Uterus (tissue), 3 donors: ENCODE measurements at regions not wholly inside any gene's neighbourhood (a gene's known extent, or its start where the extent isn't known, plus 50 kb on each side); places are given as distances from the start of the nearest gene placed in this dataset.
A peak's percentile ranks its signal among the peaks of the same experiment; 100 is the strongest.

Experiments
- DNase-seq, 2 donors: peaks; one replicate each; pipeline ENCODE4 v3.0.0-alpha.2; 2019 to 2020
- H3K27ac ChIP-seq, 2 donors: fragments of 200-600 bp; sonication (generic); 1 replicate in 1 of 2; 2 replicates in 1 of 2; pipeline ENCODE4 v1.5.1; 2016 to 2018
- H3K27me3 ChIP-seq, 2 donors: fragments of 200-600 bp; sonication (generic); one replicate each; pipeline ENCODE4 v1.5.1; 2018 to 2019; ENCODE audit warnings: control low read depth in 1 of 2
- H3K36me3 ChIP-seq, 2 donors: fragments of 200-600 bp; sonication (generic); one replicate each; pipeline ENCODE4 v1.5.1; 2019; ENCODE audit warnings: control low read depth in 1 of 2
- H3K4me1 ChIP-seq, 2 donors: fragments of 200-600 bp; sonication (generic); one replicate each; pipeline ENCODE4 v1.5.1; 2018 to 2019; ENCODE audit warnings: control low read depth in 1 of 2
- H3K4me3 ChIP-seq, 2 donors: fragments of 200-600 bp; sonication (generic); 1 replicate in 1 of 2; 2 replicates in 1 of 2; pipeline ENCODE4 v1.5.1; 2018 to 2019; ENCODE audit warnings: mild to moderate bottlenecking in 1 of 2
- H3K9me3 ChIP-seq, 2 donors: fragments of 200-600 bp; sonication (generic); one replicate each; pipeline ENCODE4 v1.5.1; 2019; ENCODE audit warnings: control low read depth in 1 of 2
- CTCF ChIP-seq, 4 experiments: fragments of 200-600 bp in 2 of 4; fragments of 450-650 bp in 2 of 4; sonication (generic) in 2 of 4; IDR thresholded peaks; one replicate each; pipeline ENCODE4 v1.5.1; 2016 to 2019; ENCODE audit warnings: antibody characterized with exemption in 4 of 4, mild to moderate bottlenecking in 2 of 4, moderate library complexity in 1 of 4
- POLR2A ChIP-seq, 2 donors: fragments of 450-650 bp; IDR thresholded peaks; one replicate each; pipeline ENCODE4 v1.6.1; 2016; ENCODE audit warnings: antibody characterized with exemption in 2 of 2, mild to moderate bottlenecking in 1 of 2, moderate library complexity in 1 of 2
- intact Hi-C: fragments of 100-400 bp; cut with DNase I; formaldehyde crosslinking; loops from one replicate; pipeline ENCODE4 v1.15.1; 2023; ENCODE audit warnings: low total_unique reads
- donor health status: DM: yes; HTN: yes; CAD: no.

- Histone ChIP-seq H3K4me1 (no peaks in the 10 kb centered on the region), H3K27ac (no peak overlapping the region), H3K9me3 (no peaks in the 10 kb centered on the region), H3K4me3 (no peak overlapping the region), H3K27me3 (no peaks in the 10 kb centered on the region), H3K36me3 (no peaks in the 10 kb centered on the region)
- intact Hi-C loops: no loop called here
- no peak for TF ChIP-seq POLR2A (IDR thresholded peaks at IDR 0.05)
- no peak for TF ChIP-seq CTCF (IDR thresholded peaks at IDR 0.05)
- no peak for DNase-seq
Measured at GRCh38 chr16:31698901-31699300, 171.2 kb downstream of the AHSP start.

- no peaks in the 10 kb centered on the region for H3K36me3 ChIP-seq
- no peaks in the 10 kb centered on the region for H3K4me1 ChIP-seq
- no peak for DNase-seq
- no peaks in the 10 kb centered on the region for H3K9me3 ChIP-seq
- TF ChIP-seq CTCF (IDR thresholded peaks at IDR 0.05): no peak
- no peak for TF ChIP-seq POLR2A (IDR thresholded peaks at IDR 0.05)
- H3K27me3 ChIP-seq: no peaks in the 10 kb centered on the region
- no peak overlapping the region for H3K27ac ChIP-seq
- no peak overlapping the region for H3K4me3 ChIP-seq
- intact Hi-C loops: no loop called here
Measured at GRCh38 chr16:31699601-31700000, 171.9 kb downstream of the AHSP start.

GRCh38 chr16:31700200-31700529, 172.5 kb downstream of the AHSP start:
- no peaks in the 10 kb centered on the region for H3K36me3 ChIP-seq
- H3K27me3 ChIP-seq: no peaks in the 10 kb centered on the region
- H3K4me1 ChIP-seq: no peaks in the 10 kb centered on the region
- peak overlapping the region; percentile 49 to 86 for H3K4me3 ChIP-seq
- H3K9me3 ChIP-seq: no peaks in the 10 kb centered on the region
- DNase-seq: no peak
- TF ChIP-seq CTCF (IDR thresholded peaks at IDR 0.05) (no peak), POLR2A (IDR thresholded peaks at IDR 0.05) (no peak)
- H3K27ac ChIP-seq: peak overlapping the region in 1 of 2 donors; percentile 56
- intact Hi-C loops: no loop called here

GRCh38 chr16:31700530-31701388, 172.8 kb upstream of the ZNF267 start:
- intact Hi-C loops: no loop called here
- H3K36me3 ChIP-seq: no peaks in the 10 kb centered on the region
- TF ChIP-seq POLR2A (IDR thresholded peaks at IDR 0.05) (peak in 1 of 2 donors; percentile 7), CTCF (IDR thresholded peaks at IDR 0.05) (no peak)
- H3K27me3 ChIP-seq: no peaks in the 10 kb centered on the region
- no peaks in the 10 kb centered on the region for H3K9me3 ChIP-seq
- H3K4me1 ChIP-seq: no peaks in the 10 kb centered on the region
- peak; percentile 81 to 84 for DNase-seq
- peak overlapping the region; percentile 17 to 56 for H3K27ac ChIP-seq
- H3K4me3 ChIP-seq: peak overlapping the region; percentile 49 to 86

GRCh38 chr16:31701734-31702133, 171.9 kb upstream of the ZNF267 start:
- Histone ChIP-seq H3K4me3 (no peak overlapping the region), H3K27me3 (no peaks in the 10 kb centered on the region), H3K4me1 (no peaks in the 10 kb centered on the region), H3K9me3 (no peaks in the 10 kb centered on the region), H3K27ac (no peak overlapping the region), H3K36me3 (no peaks in the 10 kb centered on the region)
- TF ChIP-seq CTCF (IDR thresholded peaks at IDR 0.05): no peak
- no peak for TF ChIP-seq POLR2A (IDR thresholded peaks at IDR 0.05)
- intact Hi-C loops: no loop called here
- no peak for DNase-seq
